H9 (cell line): ENCODE measurements at regions not wholly inside any gene's neighbourhood (a gene's known extent, or its start where the extent isn't known, plus 50 kb on each side); places are given as distances from the start of the nearest gene placed in this dataset.

Experiments used
- DNase-seq: peaks from one replicate; pipeline ENCODE4 v3.0.0-alpha.2; 2017
- H2AFZ ChIP-seq: one replicate; pipeline ENCODE4 v1.6.1; 2013; ENCODE audit warnings: mild to moderate bottlenecking, low read length, control low read depth, moderate library complexity
- H2AK5ac ChIP-seq: 2 replicates; pipeline ENCODE4 v1.6.1; 2013; ENCODE audit warnings: low read length, control low read depth, mixed read lengths; ENCODE audit not compliant: insufficient read length
- H2BK120ac ChIP-seq: one replicate; pipeline ENCODE4 v1.6.1; 2013; ENCODE audit warnings: low read depth, mild to moderate bottlenecking, low read length, control low read depth, inconsistent platforms; ENCODE audit not compliant: poor library complexity, severe bottlenecking
- H2BK12ac ChIP-seq: 2 replicates; pipeline ENCODE4 v1.6.1; 2013; ENCODE audit warnings: low read length, control low read depth, mixed read lengths, low read depth; ENCODE audit not compliant: insufficient read length
- H2BK15ac ChIP-seq: 2 replicates; pipeline ENCODE4 v1.6.1; 2013; ENCODE audit warnings: low read depth, low read length, control low read depth
- H2BK20ac ChIP-seq: one replicate; pipeline ENCODE4 v1.6.1; 2013; ENCODE audit warnings: low read depth, mild to moderate bottlenecking, low read length, control low read depth, inconsistent platforms; ENCODE audit not compliant: poor library complexity, severe bottlenecking
- H2BK5ac ChIP-seq: 2 replicates; pipeline ENCODE4 v1.6.1; 2013; ENCODE audit warnings: low read length, control low read depth, mixed read lengths; ENCODE audit not compliant: insufficient read length
- H3K14ac ChIP-seq: 2 replicates; pipeline ENCODE4 v1.6.1; 2013; ENCODE audit warnings: low read length, control low read depth; ENCODE audit not compliant: insufficient read depth
- H3K18ac ChIP-seq: 2 replicates; pipeline ENCODE4 v1.6.1; 2013; ENCODE audit warnings: low read depth, mild to moderate bottlenecking, mixed read lengths, low read length, control low read depth; ENCODE audit not compliant: insufficient read length
- H3K23ac ChIP-seq: 2 replicates; pipeline ENCODE4 v1.6.1; 2013; ENCODE audit warnings: low read length, control low read depth, mixed read lengths, low read depth; ENCODE audit not compliant: insufficient read length
- H3K23me2 ChIP-seq: 2 replicates; pipeline ENCODE4 v1.6.1; 2013; ENCODE audit warnings: low read depth, mild to moderate bottlenecking, mixed read lengths, low read length, control low read depth; ENCODE audit not compliant: insufficient read length, poor library complexity, severe bottlenecking
- H3K27ac ChIP-seq: 2 replicates; pipeline ENCODE4 v1.5.1; 2013; ENCODE audit warnings: low read length, control low read depth, mixed read lengths, low read depth; ENCODE audit not compliant: insufficient read length
- H3K27me3 ChIP-seq: 2 replicates; pipeline ENCODE4 v1.6.1; 2013; ENCODE audit warnings: low read length, control low read depth, inconsistent platforms; ENCODE audit not compliant: insufficient read depth
- H3K4ac ChIP-seq: 2 replicates; pipeline ENCODE4 v1.6.1; 2013; ENCODE audit warnings: low read depth, mild to moderate bottlenecking, control low read depth, inconsistent platforms, low read length, moderate library complexity
- H3K4me1 ChIP-seq: 2 replicates; pipeline ENCODE4 v1.6.1; 2013; ENCODE audit warnings: low read length, control low read depth, inconsistent platforms; ENCODE audit not compliant: insufficient read depth
- H3K4me2 ChIP-seq: 2 replicates; pipeline ENCODE4 v1.6.1; 2013; ENCODE audit warnings: low read length, control low read depth, mixed read lengths; ENCODE audit not compliant: insufficient read length, insufficient read depth
- H3K56ac ChIP-seq: 2 replicates; pipeline ENCODE4 v1.6.1; 2013; ENCODE audit warnings: low read depth, mild to moderate bottlenecking, mixed read lengths, low read length, control low read depth; ENCODE audit not compliant: insufficient read length
- H3K79me1 ChIP-seq: 2 replicates; pipeline ENCODE4 v1.6.1; 2013; ENCODE audit warnings: low read depth, mild to moderate bottlenecking, moderate library complexity, low read length, control low read depth, inconsistent platforms; ENCODE audit not compliant: insufficient read depth, poor library complexity, severe bottlenecking
- H3K79me2 ChIP-seq: 2 replicates; pipeline ENCODE4 v1.6.1; 2013; ENCODE audit warnings: low read length, control low read depth, inconsistent platforms; ENCODE audit not compliant: insufficient read depth
- H3K9ac ChIP-seq: 2 replicates; pipeline ENCODE4 v1.6.1; 2013; ENCODE audit warnings: low read length, control low read depth, mixed read lengths; ENCODE audit not compliant: insufficient read length; ENCODE audit errors: extremely low read depth
- H3K9me3 ChIP-seq: one replicate; pipeline ENCODE4 v1.6.1; 2013; ENCODE audit warnings: low read depth, low read length, inconsistent platforms; ENCODE audit not compliant: control insufficient read depth
- H3T11ph ChIP-seq: one replicate; pipeline ENCODE4 v1.6.1; 2013; ENCODE audit warnings: mild to moderate bottlenecking, low read length, control low read depth, inconsistent platforms
- H4K20me1 ChIP-seq: one replicate; pipeline ENCODE4 v1.6.1; 2013; ENCODE audit not compliant: control insufficient read depth, insufficient read length, insufficient read depth
- H4K5ac ChIP-seq: 2 replicates; pipeline ENCODE4 v1.6.1; 2013; ENCODE audit warnings: low read depth, mild to moderate bottlenecking, mixed read lengths, low read length, control low read depth; ENCODE audit not compliant: insufficient read length
- H4K8ac ChIP-seq: replicated peaks from 2 replicates; pipeline ENCODE4 v1.6.1; 2013; ENCODE audit warnings: low read length, control low read depth, mixed read lengths, low read depth; ENCODE audit not compliant: insufficient read length
- H4K91ac ChIP-seq: 2 replicates; pipeline ENCODE4 v1.6.1; 2013; ENCODE audit warnings: low read depth, mild to moderate bottlenecking, moderate library complexity, mixed read lengths, low read length, control low read depth; ENCODE audit not compliant: insufficient read length
- H3K27ac Mint-ChIP-seq, 3 experiments: 2 replicates in 2 of 3; 3 replicates in 1 of 3; pipeline ENCODE4 v1.8.0; 2020 to 2021; ENCODE audit warnings: mixed read lengths in 3 of 3, mild to moderate bottlenecking in 1 of 3, moderate library complexity in 1 of 3
- H3K27me3 Mint-ChIP-seq: 2 replicates; pipeline ENCODE4 v1.8.0; 2021; ENCODE audit warnings: low read depth, mild to moderate bottlenecking, moderate library complexity, mixed read lengths
- H3K36me3 Mint-ChIP-seq, 3 experiments: 2 replicates in 2 of 3; 3 replicates in 1 of 3; pipeline ENCODE4 v1.8.0; 2020 to 2021; ENCODE audit warnings: low read depth in 3 of 3, mixed read lengths in 3 of 3; ENCODE audit not compliant: insufficient read depth in 1 of 3
- H3K4me1 Mint-ChIP-seq, 2 experiments: 2 replicates each; pipeline ENCODE4 v1.8.0; 2020; ENCODE audit warnings: mixed read lengths in 2 of 2
- H3K4me3 Mint-ChIP-seq, 2 experiments: 2 replicates in 1 of 2; 3 replicates in 1 of 2; pipeline ENCODE4 v1.8.0; 2020 to 2021; ENCODE audit warnings: mild to moderate bottlenecking in 2 of 2, mixed read lengths in 2 of 2, moderate library complexity in 1 of 2
- H3K9me3 Mint-ChIP-seq, 2 experiments: 2 replicates in 1 of 2; 3 replicates in 1 of 2; pipeline ENCODE4 v1.8.0; 2020; ENCODE audit warnings: mild to moderate bottlenecking in 2 of 2, mixed read lengths in 2 of 2, moderate library complexity in 1 of 2
- WGBS: extraction: QIAGEN DNeasy Blood & Tissue Kit; methylation state at CpG from one replicate; pipeline ENCODE4 v1.1.7; 2013; ENCODE audit warnings: missing lambda C conversion rate, low lambda C conversion rate, mixed read lengths; ENCODE audit not compliant: insufficient read length; ENCODE audit errors: extremely low coverage; 5-methylcytosine and 5-hydroxymethylcytosine counted together
- TF ChIP-seq, protein P1 (sequence below): fragments of 200-600 bp; sonication (generic); conservative IDR thresholded peaks from 3 replicates; pipeline ENCODE4 v1.8.0; 2021; ENCODE audit warnings: antibody characterized with exemption, mild to moderate bottlenecking

DNA sequence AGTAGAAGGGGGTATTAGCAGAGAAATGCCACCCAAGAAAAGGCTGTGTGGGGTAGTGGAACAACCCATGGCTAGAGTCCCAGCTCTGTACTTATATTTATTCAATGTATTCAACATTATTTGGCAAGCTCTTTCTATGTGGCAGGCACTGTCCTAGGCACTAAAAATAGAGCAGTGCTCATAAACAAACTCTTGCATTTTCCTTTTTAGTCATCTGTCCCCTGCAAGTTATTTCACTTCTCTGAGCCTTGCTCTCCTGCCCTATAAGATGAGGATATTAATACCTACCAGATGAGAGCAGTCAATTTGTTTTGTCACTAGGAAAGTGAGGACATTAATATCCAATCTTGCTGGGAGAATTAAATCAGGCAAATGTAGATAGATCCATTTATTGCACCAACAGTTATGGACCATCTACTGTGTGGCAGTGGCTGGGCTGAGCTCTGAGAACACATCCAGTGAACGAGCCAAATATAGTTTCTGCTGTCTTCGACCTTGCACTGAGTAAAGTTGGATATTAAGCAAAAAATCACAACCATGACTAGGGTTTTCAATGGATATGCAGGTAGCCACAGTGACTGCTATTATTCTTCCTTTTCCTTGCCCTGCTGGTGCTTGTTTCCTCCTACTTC, 314.3 kb upstream of the TBX3 start:
- Histone ChIP-seq H3K23ac (no peak overlapping the region), H3K23me2 (no peaks in the 10 kb centered on the region), H4K5ac (no peak overlapping the region), H3K4me2 (no peak overlapping the region), H4K20me1 (no peaks in the 10 kb centered on the region), H3K79me1 (no peaks in the 10 kb centered on the region), H3K4me1 (no peaks in the 10 kb centered on the region; the same call in 1 of the 2 replicates), H2BK12ac (no peak overlapping the region), H3K79me2 (no peaks in the 10 kb centered on the region), H3K9ac (no peak overlapping the region), H2AK5ac (no peak overlapping the region), H4K8ac (no peak overlapping the region), H2BK5ac (no peak overlapping the region), H3K56ac (no peak overlapping the region), H2BK20ac (no peak overlapping the region), H3K4ac (no peak overlapping the region), H3K27ac (no peak overlapping the region), H2BK120ac (no peak overlapping the region), H3T11ph (no peak overlapping the region), H3K14ac (no peak overlapping the region), H2AFZ (no peak overlapping the region), H4K91ac (no peak overlapping the region), H3K9me3 (peaks cover 13% of the 10 kb centered on the region), H2BK15ac (no peak overlapping the region), H3K18ac (no peak overlapping the region), H3K27me3 (no peaks in the 10 kb centered on the region)
- Mint-ChIP-seq H3K27me3 (peaks cover 11% of the 10 kb centered on the region), H3K4me3 (no peak overlapping the region), H3K4me1 (peaks cover 9 to 12% of the 10 kb centered on the region in 2 experiments), H3K27ac (no peak overlapping the region; a peak in 1 of 7 replicates), H3K36me3 (peaks cover 6 to 13% (median 6%) of the 10 kb centered on the region in 3 experiments), H3K9me3 (peaks cover 12 to 15% of the 10 kb centered on the region in 2 experiments)
- DNase-seq, result no peak
- no CpG with 5 or more reads among the region's 2 CpGs for WGBS
- TF ChIP-seq, protein P1, sequence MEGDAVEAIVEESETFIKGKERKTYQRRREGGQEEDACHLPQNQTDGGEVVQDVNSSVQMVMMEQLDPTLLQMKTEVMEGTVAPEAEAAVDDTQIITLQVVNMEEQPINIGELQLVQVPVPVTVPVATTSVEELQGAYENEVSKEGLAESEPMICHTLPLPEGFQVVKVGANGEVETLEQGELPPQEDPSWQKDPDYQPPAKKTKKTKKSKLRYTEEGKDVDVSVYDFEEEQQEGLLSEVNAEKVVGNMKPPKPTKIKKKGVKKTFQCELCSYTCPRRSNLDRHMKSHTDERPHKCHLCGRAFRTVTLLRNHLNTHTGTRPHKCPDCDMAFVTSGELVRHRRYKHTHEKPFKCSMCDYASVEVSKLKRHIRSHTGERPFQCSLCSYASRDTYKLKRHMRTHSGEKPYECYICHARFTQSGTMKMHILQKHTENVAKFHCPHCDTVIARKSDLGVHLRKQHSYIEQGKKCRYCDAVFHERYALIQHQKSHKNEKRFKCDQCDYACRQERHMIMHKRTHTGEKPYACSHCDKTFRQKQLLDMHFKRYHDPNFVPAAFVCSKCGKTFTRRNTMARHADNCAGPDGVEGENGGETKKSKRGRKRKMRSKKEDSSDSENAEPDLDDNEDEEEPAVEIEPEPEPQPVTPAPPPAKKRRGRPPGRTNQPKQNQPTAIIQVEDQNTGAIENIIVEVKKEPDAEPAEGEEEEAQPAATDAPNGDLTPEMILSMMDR, result no peak
